HS-5 (cell line): ENCODE measurements at regions not wholly inside any gene's neighbourhood (a gene's known extent, or its start where the extent isn't known, plus 50 kb on each side); places are given as distances from the start of the nearest gene placed in this dataset.
"Not testable (repeated sequence)": the region's sequence is repeated elsewhere in the genome, so short reads cannot be mapped to it uniquely, and the experiment has no call there.

Source experiments
- DNase-seq: peaks from one replicate; pipeline ENCODE4 v3.0.0-alpha.2; 2012; ENCODE audit warnings: low read depth

GRCh38 chr4:104896660-104897645 lies 249.7 kb upstream of the TET2 start:
- no peak for DNase-seq

- no peak for DNase-seq
These were observed 246.8 kb upstream of the TET2 start for GRCh38 chr4:104899863-104900262.

- no peak for DNase-seq
These were observed 245.2 kb upstream of the TET2 start for GRCh38 chr4:104901438-104901837.

- DNase-seq = no peak
These were observed 244.6 kb upstream of the TET2 start for GRCh38 chr4:104901961-104902605.

GRCh38 chr4:104905065-104905464 lies 241.6 kb upstream of the TET2 start:
- no peak for DNase-seq

GRCh38 chr4:104905546-104905945 lies 241.1 kb upstream of the TET2 start:
- no peak for DNase-seq

GRCh38 chr4:104906276-104906675 lies 240.4 kb upstream of the TET2 start:
- no peak for DNase-seq

GRCh38 chr4:104907074-104907649 lies 239.5 kb upstream of the TET2 start:
- DNase-seq = no peak

GRCh38 chr4:104907991-104908390 lies 238.7 kb upstream of the TET2 start:
- no peak for DNase-seq

GRCh38 chr4:104909376-104909775 lies 237.3 kb upstream of the TET2 start:
- no peak for DNase-seq

- no peak for DNase-seq
These were observed 234.2 kb upstream of the TET2 start for GRCh38 chr4:104912518-104912917.

- no peak for DNase-seq
These were observed 231.3 kb upstream of the TET2 start for GRCh38 chr4:104915373-104915772.

- DNase-seq = no peak
These were observed 230.8 kb upstream of the TET2 start for GRCh38 chr4:104915864-104916263.

GRCh38 chr4:104919406-104919805 lies 227.3 kb upstream of the TET2 start:
- DNase-seq = no peak

GRCh38 chr4:104930298-104930697 lies 216.4 kb upstream of the TET2 start:
- DNase-seq = no peak

GRCh38 chr4:104930745-104931736 lies 215.6 kb upstream of the TET2 start:
- not testable (repeated sequence) for DNase-seq

GRCh38 chr4:104938624-104939023 lies 208.1 kb upstream of the TET2 start:
- DNase-seq = no peak

- DNase-seq = no peak
These were observed 205.7 kb upstream of the TET2 start for GRCh38 chr4:104940927-104941326.

GRCh38 chr4:104941661-104942062 lies 205.0 kb upstream of the TET2 start:
- DNase-seq = no peak

GRCh38 chr4:104942990-104943743 lies 203.5 kb upstream of the TET2 start:
- DNase-seq = no peak

GRCh38 chr4:104944596-104944995 lies 202.1 kb upstream of the TET2 start:
- no peak for DNase-seq
